ENCODE measurements at regions not wholly inside any gene's neighbourhood (a gene's known extent, or its start where the extent isn't known, plus 50 kb on each side); places are given as distances from the start of the nearest gene placed in this dataset.
A peak's percentile ranks its signal among the peaks of the same experiment; 100 is the strongest.

DNA sequence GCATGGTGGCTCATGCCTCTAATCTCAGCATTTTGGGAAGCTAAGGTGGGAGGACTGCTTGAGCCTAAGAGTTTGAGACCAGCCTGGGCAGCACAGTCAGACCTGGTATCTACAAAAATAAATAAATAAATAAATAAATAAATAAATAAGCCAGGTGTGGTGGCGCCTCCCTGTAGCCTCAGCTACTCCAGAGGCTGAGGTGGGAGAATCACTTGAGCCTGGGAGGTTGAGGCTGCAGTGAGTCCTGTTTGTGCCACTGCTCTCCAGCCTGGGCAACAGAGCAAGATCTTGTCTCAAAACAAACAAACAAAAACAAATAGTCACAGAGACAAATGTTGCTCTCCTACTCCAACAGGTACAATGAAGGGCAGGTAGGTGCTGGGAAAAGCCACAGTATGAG is 242.4 kb upstream of the POU3F1 start:
- Mint-ChIP-seq H3K36me3 (peaks cover 11% of the 10 kb centered on the region), H3K9me3 (peaks cover 9% of the 10 kb centered on the region), H3K27me3 (ENCODE audit: low read depth) (peaks cover 9% of the 10 kb centered on the region), H3K27ac (no peak overlapping the region), H3K4me3 (no peak overlapping the region), H3K4me1 (peaks cover 66% of the 10 kb centered on the region)
- TF ChIP-seq, protein P1, sequence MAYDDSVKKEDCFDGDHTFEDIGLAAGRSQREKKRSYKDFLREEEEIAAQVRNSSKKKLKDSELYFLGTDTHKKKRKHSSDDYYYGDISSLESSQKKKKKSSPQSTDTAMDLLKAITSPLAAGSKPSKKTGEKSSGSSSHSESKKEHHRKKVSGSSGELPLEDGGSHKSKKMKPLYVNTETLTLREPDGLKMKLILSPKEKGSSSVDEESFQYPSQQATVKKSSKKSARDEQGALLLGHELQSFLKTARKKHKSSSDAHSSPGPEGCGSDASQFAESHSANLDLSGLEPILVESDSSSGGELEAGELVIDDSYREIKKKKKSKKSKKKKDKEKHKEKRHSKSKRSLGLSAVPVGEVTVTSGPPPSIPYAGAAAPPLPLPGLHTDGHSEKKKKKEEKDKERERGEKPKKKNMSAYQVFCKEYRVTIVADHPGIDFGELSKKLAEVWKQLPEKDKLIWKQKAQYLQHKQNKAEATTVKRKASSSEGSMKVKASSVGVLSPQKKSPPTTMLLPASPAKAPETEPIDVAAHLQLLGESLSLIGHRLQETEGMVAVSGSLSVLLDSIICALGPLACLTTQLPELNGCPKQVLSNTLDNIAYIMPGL (CRISPR knock-in tag; IDR thresholded peaks at IDR 0.05), result no peak
- no peak for TF ChIP-seq TEAD1 (CRISPR knock-in tag; IDR thresholded peaks at IDR 0.05)
- TF ChIP-seq, protein P2, sequence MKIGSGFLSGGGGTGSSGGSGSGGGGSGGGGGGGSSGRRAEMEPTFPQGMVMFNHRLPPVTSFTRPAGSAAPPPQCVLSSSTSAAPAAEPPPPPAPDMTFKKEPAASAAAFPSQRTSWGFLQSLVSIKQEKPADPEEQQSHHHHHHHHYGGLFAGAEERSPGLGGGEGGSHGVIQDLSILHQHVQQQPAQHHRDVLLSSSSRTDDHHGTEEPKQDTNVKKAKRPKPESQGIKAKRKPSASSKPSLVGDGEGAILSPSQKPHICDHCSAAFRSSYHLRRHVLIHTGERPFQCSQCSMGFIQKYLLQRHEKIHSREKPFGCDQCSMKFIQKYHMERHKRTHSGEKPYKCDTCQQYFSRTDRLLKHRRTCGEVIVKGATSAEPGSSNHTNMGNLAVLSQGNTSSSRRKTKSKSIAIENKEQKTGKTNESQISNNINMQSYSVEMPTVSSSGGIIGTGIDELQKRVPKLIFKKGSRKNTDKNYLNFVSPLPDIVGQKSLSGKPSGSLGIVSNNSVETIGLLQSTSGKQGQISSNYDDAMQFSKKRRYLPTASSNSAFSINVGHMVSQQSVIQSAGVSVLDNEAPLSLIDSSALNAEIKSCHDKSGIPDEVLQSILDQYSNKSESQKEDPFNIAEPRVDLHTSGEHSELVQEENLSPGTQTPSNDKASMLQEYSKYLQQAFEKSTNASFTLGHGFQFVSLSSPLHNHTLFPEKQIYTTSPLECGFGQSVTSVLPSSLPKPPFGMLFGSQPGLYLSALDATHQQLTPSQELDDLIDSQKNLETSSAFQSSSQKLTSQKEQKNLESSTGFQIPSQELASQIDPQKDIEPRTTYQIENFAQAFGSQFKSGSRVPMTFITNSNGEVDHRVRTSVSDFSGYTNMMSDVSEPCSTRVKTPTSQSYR (CRISPR knock-in tag; IDR thresholded peaks at IDR 0.05), result no peak
- TF ChIP-seq ZNF121 (CRISPR knock-in tag; IDR thresholded peaks at IDR 0.05), result 0 out of 2 replicates have a peak, but pooled peaks have one; percentile 51
- TF ChIP-seq, protein P3, sequence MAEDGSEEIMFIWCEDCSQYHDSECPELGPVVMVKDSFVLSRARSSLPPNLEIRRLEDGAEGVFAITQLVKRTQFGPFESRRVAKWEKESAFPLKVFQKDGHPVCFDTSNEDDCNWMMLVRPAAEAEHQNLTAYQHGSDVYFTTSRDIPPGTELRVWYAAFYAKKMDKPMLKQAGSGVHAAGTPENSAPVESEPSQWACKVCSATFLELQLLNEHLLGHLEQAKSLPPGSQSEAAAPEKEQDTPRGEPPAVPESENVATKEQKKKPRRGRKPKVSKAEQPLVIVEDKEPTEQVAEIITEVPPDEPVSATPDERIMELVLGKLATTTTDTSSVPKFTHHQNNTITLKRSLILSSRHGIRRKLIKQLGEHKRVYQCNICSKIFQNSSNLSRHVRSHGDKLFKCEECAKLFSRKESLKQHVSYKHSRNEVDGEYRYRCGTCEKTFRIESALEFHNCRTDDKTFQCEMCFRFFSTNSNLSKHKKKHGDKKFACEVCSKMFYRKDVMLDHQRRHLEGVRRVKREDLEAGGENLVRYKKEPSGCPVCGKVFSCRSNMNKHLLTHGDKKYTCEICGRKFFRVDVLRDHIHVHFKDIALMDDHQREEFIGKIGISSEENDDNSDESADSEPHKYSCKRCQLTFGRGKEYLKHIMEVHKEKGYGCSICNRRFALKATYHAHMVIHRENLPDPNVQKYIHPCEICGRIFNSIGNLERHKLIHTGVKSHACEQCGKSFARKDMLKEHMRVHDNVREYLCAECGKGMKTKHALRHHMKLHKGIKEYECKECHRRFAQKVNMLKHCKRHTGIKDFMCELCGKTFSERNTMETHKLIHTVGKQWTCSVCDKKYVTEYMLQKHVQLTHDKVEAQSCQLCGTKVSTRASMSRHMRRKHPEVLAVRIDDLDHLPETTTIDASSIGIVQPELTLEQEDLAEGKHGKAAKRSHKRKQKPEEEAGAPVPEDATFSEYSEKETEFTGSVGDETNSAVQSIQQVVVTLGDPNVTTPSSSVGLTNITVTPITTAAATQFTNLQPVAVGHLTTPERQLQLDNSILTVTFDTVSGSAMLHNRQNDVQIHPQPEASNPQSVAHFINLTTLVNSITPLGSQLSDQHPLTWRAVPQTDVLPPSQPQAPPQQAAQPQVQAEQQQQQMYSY (CRISPR knock-in tag; IDR thresholded peaks at IDR 0.05), result no peak
- ATAC-seq, result no peak
- DNase-seq (ENCODE audit: low spot score), result no peak
- ChIA-PET CTCF (no interaction called here), POLR2A (no interaction called here)

GRCh38 chr1:38287547-38287946 is 241.0 kb upstream of the POU3F1 start:
- TF ChIP-seq ZNF671 (CRISPR knock-in tag; IDR thresholded peaks at IDR 0.05) (no peak), NR1H2 (CRISPR knock-in tag; IDR thresholded peaks at IDR 0.05) (no peak), E2F1 (CRISPR knock-in tag; IDR thresholded peaks at IDR 0.05) (no peak), E2F5 (CRISPR knock-in tag; IDR thresholded peaks at IDR 0.05) (no peak), FOXP4 (CRISPR knock-in tag; IDR thresholded peaks at IDR 0.05) (no peak)
- TF ChIP-seq, protein P2 (CRISPR knock-in tag; IDR thresholded peaks at IDR 0.05), result no peak
- TF ChIP-seq, protein P4, sequence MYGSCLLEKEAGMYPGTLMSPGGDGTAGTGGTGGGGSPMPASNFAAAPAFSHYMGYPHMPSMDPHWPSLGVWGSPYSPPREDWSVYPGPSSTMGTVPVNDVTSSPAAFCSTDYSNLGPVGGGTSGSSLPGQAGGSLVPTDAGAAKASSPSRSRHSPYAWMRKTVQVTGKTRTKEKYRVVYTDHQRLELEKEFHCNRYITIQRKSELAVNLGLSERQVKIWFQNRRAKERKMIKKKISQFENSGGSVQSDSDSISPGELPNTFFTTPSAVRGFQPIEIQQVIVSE (CRISPR knock-in tag; IDR thresholded peaks at IDR 0.05; ENCODE audit: borderline replicate concordance), result no peak
- TF ChIP-seq, protein P5, sequence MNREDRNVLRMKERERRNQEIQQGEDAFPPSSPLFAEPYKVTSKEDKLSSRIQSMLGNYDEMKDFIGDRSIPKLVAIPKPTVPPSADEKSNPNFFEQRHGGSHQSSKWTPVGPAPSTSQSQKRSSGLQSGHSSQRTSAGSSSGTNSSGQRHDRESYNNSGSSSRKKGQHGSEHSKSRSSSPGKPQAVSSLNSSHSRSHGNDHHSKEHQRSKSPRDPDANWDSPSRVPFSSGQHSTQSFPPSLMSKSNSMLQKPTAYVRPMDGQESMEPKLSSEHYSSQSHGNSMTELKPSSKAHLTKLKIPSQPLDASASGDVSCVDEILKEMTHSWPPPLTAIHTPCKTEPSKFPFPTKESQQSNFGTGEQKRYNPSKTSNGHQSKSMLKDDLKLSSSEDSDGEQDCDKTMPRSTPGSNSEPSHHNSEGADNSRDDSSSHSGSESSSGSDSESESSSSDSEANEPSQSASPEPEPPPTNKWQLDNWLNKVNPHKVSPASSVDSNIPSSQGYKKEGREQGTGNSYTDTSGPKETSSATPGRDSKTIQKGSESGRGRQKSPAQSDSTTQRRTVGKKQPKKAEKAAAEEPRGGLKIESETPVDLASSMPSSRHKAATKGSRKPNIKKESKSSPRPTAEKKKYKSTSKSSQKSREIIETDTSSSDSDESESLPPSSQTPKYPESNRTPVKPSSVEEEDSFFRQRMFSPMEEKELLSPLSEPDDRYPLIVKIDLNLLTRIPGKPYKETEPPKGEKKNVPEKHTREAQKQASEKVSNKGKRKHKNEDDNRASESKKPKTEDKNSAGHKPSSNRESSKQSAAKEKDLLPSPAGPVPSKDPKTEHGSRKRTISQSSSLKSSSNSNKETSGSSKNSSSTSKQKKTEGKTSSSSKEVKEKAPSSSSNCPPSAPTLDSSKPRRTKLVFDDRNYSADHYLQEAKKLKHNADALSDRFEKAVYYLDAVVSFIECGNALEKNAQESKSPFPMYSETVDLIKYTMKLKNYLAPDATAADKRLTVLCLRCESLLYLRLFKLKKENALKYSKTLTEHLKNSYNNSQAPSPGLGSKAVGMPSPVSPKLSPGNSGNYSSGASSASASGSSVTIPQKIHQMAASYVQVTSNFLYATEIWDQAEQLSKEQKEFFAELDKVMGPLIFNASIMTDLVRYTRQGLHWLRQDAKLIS (CRISPR knock-in tag; IDR thresholded peaks at IDR 0.05; ENCODE audit: borderline replicate concordance), result no peak
- peak overlapping the region; percentile 5; the same call in 1 of the 2 replicates for H3K27ac Mint-ChIP-seq
- H3K9me3 Mint-ChIP-seq, result no peaks in the 10 kb centered on the region
- ChIA-PET POLR2A (no interaction called here), CTCF (interaction anchor here (0.5 to 3.0 kb wide), 3 partner anchors 157 to 259 kb away, joined by 3 to 11 read pairs (median 6); no protein-coding TSS in a partner anchor)
- no peak overlapping the region for H3K4me3 Mint-ChIP-seq
- no peak for DNase-seq (ENCODE audit: low spot score)
- no peaks in the 10 kb centered on the region; the same call in 1 of the 2 replicates for H3K27me3 Mint-ChIP-seq (ENCODE audit: low read depth)
- peaks cover 64% of the 10 kb centered on the region for H3K4me1 Mint-ChIP-seq
- no peaks in the 10 kb centered on the region for H3K36me3 Mint-ChIP-seq
- no peak for ATAC-seq

Measured in WTC11 (cell line).